T-helper 1 cell treated with Interleukin-12 subunit alpha and Interleukin-12 subunit beta and Interleukin-4 antibody, amounts not matched to agents 30 ng/mL and 1 ng/mL, for 36 hours (primary cell): ENCODE measurements at regions not wholly inside any gene's neighbourhood (a gene's known extent, or its start where the extent isn't known, plus 50 kb on each side); places are given as distances from the start of the nearest gene placed in this dataset.
"Not testable (repeated sequence)": the region's sequence is repeated elsewhere in the genome, so short reads cannot be mapped to it uniquely, and the experiment has no call there.

Source experiments
- intact Hi-C: fragments of 100-400 bp; cut with micrococcal nuclease; formaldehyde crosslinking; loops from one replicate; pipeline ENCODE4 v1.15.1; 2024

- intact Hi-C loops, result not testable (repeated sequence)
Measured at GRCh38 chr1:95297906-95298305, 63.9 kb downstream of the RWDD3 start.

GRCh38 chr1:95301091-95301490, 67.1 kb downstream of the RWDD3 start:
- intact Hi-C loops, result no loop called here

- intact Hi-C loops, result no loop called here
Measured at GRCh38 chr1:95301614-95302013, 67.6 kb downstream of the RWDD3 start.

- intact Hi-C loops, result no loop called here
Measured at GRCh38 chr1:95304803-95305202, 70.8 kb downstream of the RWDD3 start.

- intact Hi-C loops, result no loop called here
Measured at GRCh38 chr1:95308276-95309030, 74.4 kb downstream of the RWDD3 start.

- intact Hi-C loops, result no loop called here
Measured at GRCh38 chr1:95309031-95309471, 75.0 kb downstream of the RWDD3 start.

GRCh38 chr1:95311014-95311413, 77.0 kb downstream of the RWDD3 start:
- intact Hi-C loops, result no loop called here

- intact Hi-C loops, result no loop called here
Measured at GRCh38 chr1:95311762-95312161, 77.8 kb downstream of the RWDD3 start.

GRCh38 chr1:95312181-95312580, 78.2 kb downstream of the RWDD3 start:
- intact Hi-C loops, result no loop called here

GRCh38 chr1:95313527-95313926, 79.5 kb downstream of the RWDD3 start:
- intact Hi-C loops, result no loop called here

GRCh38 chr1:95321531-95321930, 87.5 kb downstream of the RWDD3 start:
- intact Hi-C loops, result no loop called here

GRCh38 chr1:95323123-95323522, 89.1 kb downstream of the RWDD3 start:
- intact Hi-C loops, result no loop called here

- intact Hi-C loops, result no loop called here
Measured at GRCh38 chr1:95325349-95325748, 91.3 kb downstream of the RWDD3 start.

GRCh38 chr1:95326023-95326422, 92.0 kb downstream of the RWDD3 start:
- intact Hi-C loops, result no loop called here

- intact Hi-C loops, result no loop called here
Measured at GRCh38 chr1:95332754-95333153, 98.7 kb downstream of the RWDD3 start.

- intact Hi-C loops, result no loop called here
Measured at GRCh38 chr1:95339377-95339776, 105.4 kb downstream of the RWDD3 start.

- intact Hi-C loops, result no loop called here
Measured at GRCh38 chr1:95340061-95340460, 106.1 kb downstream of the RWDD3 start.

- intact Hi-C loops, result no loop called here
Measured at GRCh38 chr1:95352767-95353166, 118.8 kb downstream of the RWDD3 start.

- intact Hi-C loops, result no loop called here
Measured at GRCh38 chr1:95353194-95353593, 119.2 kb downstream of the RWDD3 start.

GRCh38 chr1:95364546-95364945, 130.5 kb downstream of the RWDD3 start:
- intact Hi-C loops, result no loop called here

- intact Hi-C loops, result no loop called here
Measured at GRCh38 chr1:95366498-95366897, 132.5 kb downstream of the RWDD3 start.

GRCh38 chr1:95368178-95368577, 134.2 kb downstream of the RWDD3 start:
- intact Hi-C loops, result no loop called here

- intact Hi-C loops, result no loop called here
Measured at GRCh38 chr1:95369985-95370690, 136.1 kb downstream of the RWDD3 start.
